ENCODE measurements at regions not wholly inside any gene's neighbourhood (a gene's known extent, or its start where the extent isn't known, plus 50 kb on each side); places are given as distances from the start of the nearest gene placed in this dataset.
"Not testable (repeated sequence)": the region's sequence is repeated elsewhere in the genome, so short reads cannot be mapped to it uniquely, and the experiment has no call there.

DNA sequence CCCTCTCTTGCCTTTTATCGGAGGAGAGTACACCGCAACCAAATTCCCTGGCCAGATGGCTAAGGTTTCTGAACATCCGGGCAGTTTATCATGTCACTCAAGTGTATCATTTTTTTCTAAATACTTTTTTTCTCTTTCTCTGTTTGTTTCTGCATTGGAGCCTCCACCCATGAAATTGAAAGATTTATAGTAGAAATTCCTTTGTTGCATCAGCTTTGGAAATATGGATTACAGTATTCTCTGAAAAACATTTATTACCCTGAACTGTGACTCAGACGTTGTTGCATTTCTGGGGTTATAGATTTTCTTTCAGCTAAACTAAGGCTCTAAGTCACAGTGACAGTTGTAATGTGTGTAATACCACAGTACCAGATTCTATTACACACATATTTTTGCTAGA, 187.0 kb downstream of the SPTSSA start:
- Histone ChIP-seq H3K9me3 (ENCODE audit: control extremely low read depth in 1 of 5, control insufficient read depth in 4 of 5, insufficient read depth in 2 of 5, low read depth in 1 of 5, low read length in 4 of 5) (no peaks in the 10 kb centered on the region), H3K36me3 (ENCODE audit: control insufficient read depth in 4 of 4, insufficient read depth in 4 of 4, low read length in 3 of 4) (no peaks in the 10 kb centered on the region), H3K4me3 (ENCODE audit: control insufficient read depth in 1 of 7, extremely low read depth in 1 of 7, insufficient read depth in 4 of 7, low read depth in 2 of 7, low read length in 6 of 7) (no peak overlapping the region), H3K27ac (ENCODE audit: insufficient read depth in 1 of 2, low read depth in 1 of 2, low read length in 2 of 2, poor library complexity in 1 of 2, severe bottlenecking in 2 of 2) (no peak overlapping the region), H3K27me3 (replicated peaks in 2 of 5; ENCODE audit: control insufficient read depth in 4 of 5, insufficient read depth in 5 of 5, low read length in 4 of 5) (no peaks in the 10 kb centered on the region), H3K4me1 (ENCODE audit: control extremely low read depth in 1 of 4, control insufficient read depth in 4 of 4, insufficient read depth in 4 of 4, low read length in 3 of 4) (no peaks in the 10 kb centered on the region)
- ChIA-PET CTCF (no interaction called here), POLR2A (no interaction called here)
- no peak for DNase-seq
- WGBS (ENCODE audit: insufficient coverage): 100% methylated on average over 3 of the region's 4 CpGs

DNA sequence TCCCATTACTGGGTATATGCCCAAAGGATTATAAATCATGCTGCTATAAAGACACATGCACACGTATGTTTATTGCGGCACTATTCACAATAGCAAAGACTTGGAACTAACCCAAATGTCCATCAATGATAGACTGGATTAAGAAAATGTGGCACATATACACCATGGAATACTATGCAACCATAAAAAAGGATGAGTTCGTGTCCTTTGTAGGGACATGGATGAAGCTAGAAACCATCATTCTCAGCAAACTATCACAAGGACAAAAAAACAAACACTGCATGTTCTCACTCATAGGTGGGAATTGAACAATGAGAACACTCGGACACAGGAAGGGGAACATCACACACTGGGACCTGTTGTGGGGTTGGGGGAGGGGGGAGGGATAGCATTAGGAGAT, 188.3 kb downstream of the SPTSSA start:
- no CpG with 5 or more reads among the region's 4 CpGs for WGBS (ENCODE audit: insufficient coverage)
- H3K27ac ChIP-seq (ENCODE audit: insufficient read depth in 1 of 2, low read depth in 1 of 2, low read length in 2 of 2, poor library complexity in 1 of 2, severe bottlenecking in 2 of 2); H3K4me3 ChIP-seq (ENCODE audit: control insufficient read depth in 1 of 7, extremely low read depth in 1 of 7, insufficient read depth in 4 of 7, low read depth in 2 of 7, low read length in 6 of 7); CTCF ChIA-PET; H3K36me3 ChIP-seq (ENCODE audit: control insufficient read depth in 4 of 4, insufficient read depth in 4 of 4, low read length in 3 of 4); POLR2A ChIA-PET; DNase-seq; H3K9me3 ChIP-seq (ENCODE audit: control extremely low read depth in 1 of 5, control insufficient read depth in 4 of 5, insufficient read depth in 2 of 5, low read depth in 1 of 5, low read length in 4 of 5); H3K27me3 ChIP-seq (replicated peaks in 2 of 5; ENCODE audit: control insufficient read depth in 4 of 5, insufficient read depth in 5 of 5, low read length in 4 of 5); H3K4me1 ChIP-seq (ENCODE audit: control extremely low read depth in 1 of 4, control insufficient read depth in 4 of 4, insufficient read depth in 4 of 4, low read length in 3 of 4): not testable (repeated sequence)

DNA sequence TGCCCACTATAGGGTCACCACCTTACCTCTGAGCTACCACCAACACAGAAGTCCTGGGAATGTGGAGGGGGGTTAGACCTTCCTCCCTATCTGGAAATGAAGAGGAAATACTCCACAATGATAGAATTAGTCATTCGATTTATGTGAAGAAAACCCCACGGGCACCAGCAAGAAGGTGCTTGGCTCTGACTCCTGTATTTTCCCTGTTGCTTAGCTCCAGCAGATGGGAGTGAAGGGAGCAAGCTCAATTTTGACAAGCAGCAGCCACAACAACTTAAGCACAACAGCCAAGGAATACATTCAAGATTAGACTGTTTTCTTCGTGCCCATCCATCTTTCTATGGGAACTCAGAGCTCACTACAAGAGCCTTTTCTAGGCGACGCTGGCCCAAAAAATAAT, 191.7 kb downstream of the SPTSSA start:
- H3K27ac ChIP-seq (ENCODE audit: insufficient read depth in 1 of 2, low read depth in 1 of 2, low read length in 2 of 2, poor library complexity in 1 of 2, severe bottlenecking in 2 of 2): no peak overlapping the region
- no peak overlapping the region for H3K4me3 ChIP-seq (ENCODE audit: control insufficient read depth in 1 of 7, extremely low read depth in 1 of 7, insufficient read depth in 4 of 7, low read depth in 2 of 7, low read length in 6 of 7)
- no peaks in the 10 kb centered on the region for H3K9me3 ChIP-seq (ENCODE audit: control extremely low read depth in 1 of 5, control insufficient read depth in 4 of 5, insufficient read depth in 2 of 5, low read depth in 1 of 5, low read length in 4 of 5)
- no peaks in the 10 kb centered on the region for H3K36me3 ChIP-seq (ENCODE audit: control insufficient read depth in 4 of 4, insufficient read depth in 4 of 4, low read length in 3 of 4)
- WGBS (ENCODE audit: insufficient coverage): 76% methylated on average over 4 of the region's 5 CpGs
- ChIA-PET POLR2A (no interaction called here), CTCF (no interaction called here)
- peaks cover 0 to 3% (median 0%) of the 10 kb centered on the region in 5 experiments for H3K27me3 ChIP-seq (replicated peaks in 2 of 5; ENCODE audit: control insufficient read depth in 4 of 5, insufficient read depth in 5 of 5, low read length in 4 of 5)
- no peaks in the 10 kb centered on the region for H3K4me1 ChIP-seq (ENCODE audit: control extremely low read depth in 1 of 4, control insufficient read depth in 4 of 4, insufficient read depth in 4 of 4, low read length in 3 of 4)
- DNase-seq: no peak

DNA sequence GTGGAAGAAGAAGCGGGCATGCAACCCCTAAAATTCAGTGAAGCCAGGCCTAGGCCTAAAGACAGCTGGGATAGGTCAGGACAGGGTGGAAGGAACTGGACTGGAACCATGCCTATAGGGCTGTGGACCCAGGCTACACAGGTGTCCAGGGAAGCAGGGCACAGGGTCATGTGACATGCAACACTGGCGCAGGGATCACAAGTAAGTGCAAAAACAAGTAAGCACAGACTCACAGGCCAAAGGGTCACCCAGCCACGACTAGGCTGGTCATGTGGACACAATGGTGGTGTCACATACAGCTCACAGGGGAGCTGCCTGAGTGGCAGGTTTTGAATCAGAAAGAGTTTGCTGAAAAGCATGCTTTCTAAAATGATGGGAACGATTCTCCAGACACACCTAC, 195.7 kb downstream of the SPTSSA start:
- H3K4me3 ChIP-seq (ENCODE audit: control insufficient read depth in 1 of 7, extremely low read depth in 1 of 7, insufficient read depth in 4 of 7, low read depth in 2 of 7, low read length in 6 of 7): no peak overlapping the region
- H3K36me3 ChIP-seq (ENCODE audit: control insufficient read depth in 4 of 4, insufficient read depth in 4 of 4, low read length in 3 of 4): no peaks in the 10 kb centered on the region
- H3K4me1 ChIP-seq (ENCODE audit: control extremely low read depth in 1 of 4, control insufficient read depth in 4 of 4, insufficient read depth in 4 of 4, low read length in 3 of 4): no peaks in the 10 kb centered on the region
- DNase-seq: no peak
- no peaks in the 10 kb centered on the region for H3K9me3 ChIP-seq (ENCODE audit: control extremely low read depth in 1 of 5, control insufficient read depth in 4 of 5, insufficient read depth in 2 of 5, low read depth in 1 of 5, low read length in 4 of 5)
- peaks cover 0 to 3% (median 0%) of the 10 kb centered on the region in 5 experiments for H3K27me3 ChIP-seq (replicated peaks in 2 of 5; ENCODE audit: control insufficient read depth in 4 of 5, insufficient read depth in 5 of 5, low read length in 4 of 5)
- CTCF ChIA-PET: no interaction called here
- WGBS (ENCODE audit: insufficient coverage): 94% methylated on average over 3 of the region's 4 CpGs
- POLR2A ChIA-PET: no interaction called here
- no peak overlapping the region for H3K27ac ChIP-seq (ENCODE audit: insufficient read depth in 1 of 2, low read depth in 1 of 2, low read length in 2 of 2, poor library complexity in 1 of 2, severe bottlenecking in 2 of 2)

DNA sequence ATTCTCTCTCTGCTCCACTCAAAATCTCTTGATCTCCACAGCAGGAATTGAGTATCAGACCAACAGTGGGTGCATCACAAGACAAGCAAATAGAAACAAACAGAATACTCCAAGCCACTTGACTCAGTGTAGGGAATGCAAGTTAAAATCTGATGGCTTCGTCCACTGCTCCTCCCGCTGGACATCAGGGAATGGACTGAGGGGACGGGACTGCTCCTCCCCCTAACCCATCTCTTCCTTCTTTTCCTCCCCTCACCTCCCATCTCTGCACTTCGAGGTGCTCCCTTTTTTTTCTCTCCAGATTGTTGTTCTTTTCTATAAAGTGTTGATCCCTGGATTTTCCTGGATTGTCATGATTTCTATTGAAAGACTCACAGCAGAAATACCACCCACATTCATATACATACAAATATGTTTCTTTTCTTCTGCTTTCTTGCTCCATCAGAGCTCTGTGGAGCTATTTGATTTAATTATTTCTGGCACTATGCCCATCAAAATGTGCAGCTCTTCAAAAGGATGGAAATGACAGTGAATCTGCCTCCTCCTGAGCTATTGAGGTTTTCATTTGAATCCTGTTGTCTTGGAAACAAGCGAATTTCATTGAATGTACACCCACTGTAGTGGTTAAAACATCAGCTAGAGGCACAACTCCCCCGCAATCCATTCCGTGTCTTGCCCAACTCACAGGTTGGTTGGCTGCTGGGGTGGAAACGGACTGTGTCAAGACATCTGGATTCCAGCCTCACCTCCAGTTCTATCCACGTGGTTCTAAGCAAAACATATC, 199.7 kb downstream of the SPTSSA start:
- Histone ChIP-seq H3K27ac (ENCODE audit: insufficient read depth in 1 of 2, low read depth in 1 of 2, low read length in 2 of 2, poor library complexity in 1 of 2, severe bottlenecking in 2 of 2) (no peak overlapping the region), H3K36me3 (ENCODE audit: control insufficient read depth in 4 of 4, insufficient read depth in 4 of 4, low read length in 3 of 4) (no peaks in the 10 kb centered on the region), H3K27me3 (replicated peaks in 2 of 5; ENCODE audit: control insufficient read depth in 4 of 5, insufficient read depth in 5 of 5, low read length in 4 of 5) (peaks cover 0 to 16% (median 2%) of the 10 kb centered on the region in 5 experiments), H3K4me1 (ENCODE audit: control extremely low read depth in 1 of 4, control insufficient read depth in 4 of 4, insufficient read depth in 4 of 4, low read length in 3 of 4) (no peaks in the 10 kb centered on the region), H3K9me3 (ENCODE audit: control extremely low read depth in 1 of 5, control insufficient read depth in 4 of 5, insufficient read depth in 2 of 5, low read depth in 1 of 5, low read length in 4 of 5) (no peaks in the 10 kb centered on the region), H3K4me3 (ENCODE audit: control insufficient read depth in 1 of 7, extremely low read depth in 1 of 7, insufficient read depth in 4 of 7, low read depth in 2 of 7, low read length in 6 of 7) (no peak overlapping the region)
- ChIA-PET POLR2A (no interaction called here), CTCF (no interaction called here)
- 93% methylated on average over 5 of the region's 9 CpGs for WGBS (ENCODE audit: insufficient coverage)
- no peak for DNase-seq

DNA sequence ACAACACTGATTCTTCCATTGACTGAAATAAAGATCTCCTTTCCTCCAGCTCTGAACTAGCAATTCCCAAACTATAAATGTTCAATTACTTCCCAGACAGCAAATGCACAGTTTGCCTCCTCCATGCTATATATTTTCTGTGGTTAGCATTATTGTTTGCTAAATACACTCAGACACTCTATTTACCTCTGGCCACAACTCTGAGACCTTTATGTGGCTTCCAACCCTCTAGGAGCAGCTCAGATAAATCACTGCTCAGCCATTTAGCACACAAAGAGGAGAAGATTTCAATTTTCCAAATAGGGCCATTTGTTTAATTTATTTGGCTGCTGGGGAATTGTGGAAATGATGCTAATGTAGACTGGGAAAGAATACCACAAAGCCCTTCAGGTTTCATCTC, 202.0 kb downstream of the SPTSSA start:
- Histone ChIP-seq H3K4me3 (ENCODE audit: control insufficient read depth in 1 of 7, extremely low read depth in 1 of 7, insufficient read depth in 4 of 7, low read depth in 2 of 7, low read length in 6 of 7) (no peak overlapping the region), H3K9me3 (ENCODE audit: control extremely low read depth in 1 of 5, control insufficient read depth in 4 of 5, insufficient read depth in 2 of 5, low read depth in 1 of 5, low read length in 4 of 5) (no peaks in the 10 kb centered on the region), H3K4me1 (ENCODE audit: control extremely low read depth in 1 of 4, control insufficient read depth in 4 of 4, insufficient read depth in 4 of 4, low read length in 3 of 4) (no peaks in the 10 kb centered on the region), H3K27me3 (replicated peaks in 2 of 5; ENCODE audit: control insufficient read depth in 4 of 5, insufficient read depth in 5 of 5, low read length in 4 of 5) (peaks cover 0 to 16% (median 2%) of the 10 kb centered on the region in 5 experiments), H3K36me3 (ENCODE audit: control insufficient read depth in 4 of 4, insufficient read depth in 4 of 4, low read length in 3 of 4) (no peaks in the 10 kb centered on the region), H3K27ac (ENCODE audit: insufficient read depth in 1 of 2, low read depth in 1 of 2, low read length in 2 of 2, poor library complexity in 1 of 2, severe bottlenecking in 2 of 2) (no peak overlapping the region)
- ChIA-PET POLR2A (no interaction called here), CTCF (interaction anchor here (1.4 kb wide), 1 partner anchor 9 kb away, joined by 3 read pairs; no protein-coding TSS in a partner anchor)
- no peak for DNase-seq

DNA sequence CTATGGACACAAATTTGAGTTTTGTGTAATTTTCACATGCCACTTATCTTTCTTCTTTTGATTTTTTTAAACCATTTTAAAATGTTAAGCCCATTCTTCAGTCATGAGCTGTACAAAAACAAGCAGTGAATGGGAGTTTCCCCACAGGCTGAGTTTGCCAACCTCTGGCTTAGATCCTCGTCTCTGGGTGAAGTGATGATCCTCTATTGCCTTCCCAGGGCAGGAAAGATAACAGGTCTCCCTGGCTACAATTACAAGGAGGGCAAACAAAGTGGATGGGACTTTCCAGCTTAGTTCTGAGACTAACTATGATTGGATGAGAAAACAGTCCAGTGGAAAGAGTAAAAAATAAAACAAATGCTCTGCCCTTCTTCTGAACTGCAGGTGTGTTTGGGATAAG, 203.7 kb downstream of the SPTSSA start:
- Histone ChIP-seq H3K27ac (ENCODE audit: insufficient read depth in 1 of 2, low read depth in 1 of 2, low read length in 2 of 2, poor library complexity in 1 of 2, severe bottlenecking in 2 of 2) (no peak overlapping the region), H3K9me3 (ENCODE audit: control extremely low read depth in 1 of 5, control insufficient read depth in 4 of 5, insufficient read depth in 2 of 5, low read depth in 1 of 5, low read length in 4 of 5) (no peaks in the 10 kb centered on the region), H3K4me1 (ENCODE audit: control extremely low read depth in 1 of 4, control insufficient read depth in 4 of 4, insufficient read depth in 4 of 4, low read length in 3 of 4) (no peaks in the 10 kb centered on the region), H3K4me3 (ENCODE audit: control insufficient read depth in 1 of 7, extremely low read depth in 1 of 7, insufficient read depth in 4 of 7, low read depth in 2 of 7, low read length in 6 of 7) (no peak overlapping the region), H3K36me3 (ENCODE audit: control insufficient read depth in 4 of 4, insufficient read depth in 4 of 4, low read length in 3 of 4) (no peaks in the 10 kb centered on the region), H3K27me3 (replicated peaks in 2 of 5; ENCODE audit: control insufficient read depth in 4 of 5, insufficient read depth in 5 of 5, low read length in 4 of 5) (peaks cover 0 to 16% (median 2%) of the 10 kb centered on the region in 5 experiments)
- WGBS (ENCODE audit: insufficient coverage): 80% methylated on average over 1 of the region's 1 CpG
- POLR2A ChIA-PET: no interaction called here
- no peak for DNase-seq
- CTCF ChIA-PET: no interaction called here

Data from common myeloid progenitor, CD34-positive (primary cell).